ENCODE measurements at regions not wholly inside any gene's neighbourhood (a gene's known extent, or its start where the extent isn't known, plus 50 kb on each side); places are given as distances from the start of the nearest gene placed in this dataset.

DNA sequence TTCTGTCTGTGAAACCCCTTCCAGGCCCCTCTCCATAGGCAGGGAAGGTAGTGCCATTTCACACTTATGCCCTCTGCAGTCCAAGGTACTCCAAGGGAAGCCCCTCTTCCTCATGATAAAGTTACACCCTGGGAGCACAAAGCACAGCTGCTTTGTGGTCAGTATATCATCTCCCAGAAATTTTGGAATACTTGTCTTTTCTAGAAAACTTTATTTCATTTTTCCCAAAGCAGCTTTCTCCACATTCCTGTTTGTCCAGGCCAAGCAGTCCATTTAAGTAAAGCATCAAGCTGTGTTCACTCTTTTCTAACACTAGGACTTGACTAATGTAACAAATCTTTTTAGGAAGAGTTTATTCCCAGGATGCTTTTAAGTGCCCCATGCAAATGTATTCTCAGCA, 371.8 kb upstream of the RGMB start:
- Histone ChIP-seq H4K20me1 (ENCODE audit: control insufficient read depth, insufficient read depth, low read length, poor library complexity, severe bottlenecking) (no peaks in the 10 kb centered on the region), H3K27ac (ENCODE audit: low read length in 2 of 2) (no peak overlapping the region), H3K4me1 (ENCODE audit: control insufficient read depth in 2 of 2, insufficient read depth in 2 of 2, low read length in 2 of 2) (no peaks in the 10 kb centered on the region), H3K4me3 (ENCODE audit: control extremely low read depth in 1 of 5, extremely low read depth in 1 of 5, insufficient read depth in 1 of 5, low read depth in 2 of 5, low read length in 4 of 5) (no peak overlapping the region), H3K4me2 (replicated peaks; ENCODE audit: low read depth, low read length, poor library complexity, severe bottlenecking) (no peak overlapping the region), H3K79me2 (ENCODE audit: control insufficient read depth, insufficient read depth, low read length) (no peaks in the 10 kb centered on the region), H3K27me3 (replicated peaks in 1 of 4; ENCODE audit: control extremely low read depth in 1 of 4, control insufficient read depth in 3 of 4, insufficient read depth in 4 of 4, low read length in 3 of 4) (no peaks in the 10 kb centered on the region), H3K9ac (ENCODE audit: low read length) (no peak overlapping the region), H3K36me3 (replicated peaks in 1 of 2; ENCODE audit: control extremely low read depth in 1 of 2, control insufficient read depth in 1 of 2, extremely low read depth in 1 of 2, insufficient read depth in 2 of 2, low read length in 1 of 2) (no peaks in the 10 kb centered on the region), H2AFZ (ENCODE audit: insufficient read depth, low read depth, low read length, poor library complexity, severe bottlenecking) (no peak overlapping the region), H3K9me3 (ENCODE audit: control extremely low read depth in 1 of 3, control insufficient read depth in 2 of 3, insufficient read depth in 1 of 3, low read length in 2 of 3) (no peaks in the 10 kb centered on the region)
- ChIA-PET POLR2A (no interaction called here), CTCF (no interaction called here)
- TF ChIP-seq EZH2 (IDR thresholded peaks at IDR 0.05; ENCODE audit: borderline replicate concordance, insufficient read depth, low read depth, low read length, poor library complexity, severe bottlenecking) (no peak), CTCF (IDR thresholded peaks at IDR 0.05) (no peak)
- intact Hi-C loops (cut with micrococcal nuclease): no loop called here
- no peaks in the 10 kb centered on the region for H3K9me3 Mint-ChIP-seq (ENCODE audit: insufficient read depth)
- no peak for DNase-seq
- H3K4me3 Mint-ChIP-seq: no peak overlapping the region
- no peak for ATAC-seq (ENCODE audit: low read depth)
- H3K27ac Mint-ChIP-seq: no peak overlapping the region
- H3K4me1 Mint-ChIP-seq: no peaks in the 10 kb centered on the region
- H3K27me3 Mint-ChIP-seq: no peaks in the 10 kb centered on the region

DNA sequence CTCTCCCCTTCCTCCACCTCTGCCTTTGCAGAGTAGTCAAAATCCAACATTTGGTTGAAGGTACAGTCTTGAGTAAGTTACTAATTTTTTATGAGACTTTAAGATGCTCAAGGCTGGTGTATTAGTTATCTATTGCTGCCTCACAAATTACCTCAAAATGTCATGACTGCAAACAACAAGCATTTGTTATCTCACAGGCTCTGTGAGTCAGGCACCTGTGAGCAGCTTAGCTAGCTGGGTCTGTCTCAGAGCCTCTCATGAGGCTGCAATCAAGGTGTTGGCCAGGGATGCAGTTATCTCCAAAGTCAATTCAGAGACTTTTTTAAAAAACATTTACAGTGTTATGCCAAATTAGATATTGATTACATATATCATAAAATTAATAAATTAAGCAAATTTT, 371.3 kb upstream of the RGMB start:
- ATAC-seq (ENCODE audit: low read depth) (no peak), DNase-seq (no peak)
- Histone ChIP-seq H3K27me3 (replicated peaks in 1 of 4; ENCODE audit: control extremely low read depth in 1 of 4, control insufficient read depth in 3 of 4, insufficient read depth in 4 of 4, low read length in 3 of 4) (no peaks in the 10 kb centered on the region), H3K79me2 (ENCODE audit: control insufficient read depth, insufficient read depth, low read length) (no peaks in the 10 kb centered on the region), H3K4me3 (ENCODE audit: control extremely low read depth in 1 of 5, extremely low read depth in 1 of 5, insufficient read depth in 1 of 5, low read depth in 2 of 5, low read length in 4 of 5) (no peak overlapping the region), H3K27ac (ENCODE audit: low read length in 2 of 2) (no peak overlapping the region), H3K9me3 (ENCODE audit: control extremely low read depth in 1 of 3, control insufficient read depth in 2 of 3, insufficient read depth in 1 of 3, low read length in 2 of 3) (no peaks in the 10 kb centered on the region), H3K4me2 (replicated peaks; ENCODE audit: low read depth, low read length, poor library complexity, severe bottlenecking) (no peak overlapping the region), H3K36me3 (replicated peaks in 1 of 2; ENCODE audit: control extremely low read depth in 1 of 2, control insufficient read depth in 1 of 2, extremely low read depth in 1 of 2, insufficient read depth in 2 of 2, low read length in 1 of 2) (no peaks in the 10 kb centered on the region), H4K20me1 (ENCODE audit: control insufficient read depth, insufficient read depth, low read length, poor library complexity, severe bottlenecking) (no peaks in the 10 kb centered on the region), H3K9ac (ENCODE audit: low read length) (no peak overlapping the region), H2AFZ (ENCODE audit: insufficient read depth, low read depth, low read length, poor library complexity, severe bottlenecking) (no peak overlapping the region), H3K4me1 (ENCODE audit: control insufficient read depth in 2 of 2, insufficient read depth in 2 of 2, low read length in 2 of 2) (no peaks in the 10 kb centered on the region)
- TF ChIP-seq CTCF (IDR thresholded peaks at IDR 0.05) (no peak), EZH2 (IDR thresholded peaks at IDR 0.05; ENCODE audit: borderline replicate concordance, insufficient read depth, low read depth, low read length, poor library complexity, severe bottlenecking) (no peak)
- no peaks in the 10 kb centered on the region for H3K9me3 Mint-ChIP-seq (ENCODE audit: insufficient read depth)
- no peak overlapping the region for H3K4me3 Mint-ChIP-seq
- intact Hi-C loops (cut with micrococcal nuclease): no loop called here
- no peaks in the 10 kb centered on the region for H3K27me3 Mint-ChIP-seq
- H3K4me1 Mint-ChIP-seq: no peaks in the 10 kb centered on the region
- ChIA-PET CTCF (no interaction called here), POLR2A (no interaction called here)
- no peak overlapping the region for H3K27ac Mint-ChIP-seq
